Activated naive CD4-positive, alpha-beta T cell treated with Interleukin-2 at 50 U/mL for 16 hours (primary cell): ENCODE measurements at regions not wholly inside any gene's neighbourhood (a gene's known extent, or its start where the extent isn't known, plus 50 kb on each side); places are given as distances from the start of the nearest gene placed in this dataset.

Experiments
- DNase-seq: peaks from one replicate; pipeline ENCODE4 v3.0.0-alpha.2; 2020

GRCh38 chr7:45359250-45359649 is 201.7 kb downstream of the RAMP3 start:
- no peak for DNase-seq

GRCh38 chr7:45359776-45360175 is 202.2 kb downstream of the RAMP3 start:
- DNase-seq, result no peak

GRCh38 chr7:45363669-45364068 is 206.1 kb downstream of the RAMP3 start:
- no peak for DNase-seq

GRCh38 chr7:45365341-45365740 is 207.8 kb downstream of the RAMP3 start:
- DNase-seq, result no peak

GRCh38 chr7:45366475-45366874 is 207.7 kb upstream of the ADCY1 start:
- DNase-seq, result no peak

GRCh38 chr7:45367026-45367425 is 207.1 kb upstream of the ADCY1 start:
- DNase-seq, result no peak

GRCh38 chr7:45368129-45368807 is 205.9 kb upstream of the ADCY1 start:
- DNase-seq, result no peak

GRCh38 chr7:45384499-45384898 is 189.7 kb upstream of the ADCY1 start:
- no peak for DNase-seq

- DNase-seq, result no peak
These were observed 186.3 kb upstream of the ADCY1 start for GRCh38 chr7:45387837-45388236.

- no peak for DNase-seq
These were observed 184.9 kb upstream of the ADCY1 start for GRCh38 chr7:45389073-45389872.

GRCh38 chr7:45390180-45390579 is 184.0 kb upstream of the ADCY1 start:
- DNase-seq, result no peak

GRCh38 chr7:45390731-45391130 is 183.4 kb upstream of the ADCY1 start:
- DNase-seq, result no peak

GRCh38 chr7:45391618-45392451 is 182.3 kb upstream of the ADCY1 start:
- DNase-seq, result no peak

GRCh38 chr7:45394117-45394708 is 180.0 kb upstream of the ADCY1 start:
- no peak for DNase-seq

- DNase-seq, result no peak
These were observed 175.1 kb upstream of the ADCY1 start for GRCh38 chr7:45399069-45399468.

- DNase-seq, result no peak
These were observed 173.5 kb upstream of the ADCY1 start for GRCh38 chr7:45400680-45401079.

GRCh38 chr7:45401155-45401554 is 173.0 kb upstream of the ADCY1 start:
- DNase-seq, result no peak

GRCh38 chr7:45401851-45402250 is 172.3 kb upstream of the ADCY1 start:
- no peak for DNase-seq

GRCh38 chr7:45402480-45403218 is 171.5 kb upstream of the ADCY1 start:
- DNase-seq, result no peak

- DNase-seq, result no peak
These were observed 169.5 kb upstream of the ADCY1 start for GRCh38 chr7:45404622-45405021.

- DNase-seq, result no peak
These were observed 166.3 kb upstream of the ADCY1 start for GRCh38 chr7:45407730-45408408.

GRCh38 chr7:45408409-45408737 is 165.8 kb upstream of the ADCY1 start:
- DNase-seq, result no peak
